ENCODE measurements at regions not wholly inside any gene's neighbourhood (a gene's known extent, or its start where the extent isn't known, plus 50 kb on each side); places are given as distances from the start of the nearest gene placed in this dataset.
"Not testable (repeated sequence)": the region's sequence is repeated elsewhere in the genome, so short reads cannot be mapped to it uniquely, and the experiment has no call there.

GRCh38 chr13:103898481-103898880 lies 832.3 kb upstream of the SLC10A2 start:
- Mint-ChIP-seq H3K36me3 (ENCODE audit: insufficient read depth) (no peaks in the 10 kb centered on the region), H3K27ac (ENCODE audit: low read depth) (no peak overlapping the region), H3K4me1 (no peaks in the 10 kb centered on the region), H3K27me3 (no peaks in the 10 kb centered on the region), H3K4me3 (no peak overlapping the region), H3K9me3 (peaks cover 7% of the 10 kb centered on the region)
- DNase-seq (ENCODE audit: low spot score in 2 of 2) (no peak), ATAC-seq (replicated peaks; ENCODE audit: extremely low read depth, poor library complexity, severe bottlenecking) (no peak)

GRCh38 chr13:103895835-103896531 lies 829.8 kb upstream of the SLC10A2 start:
- no peaks in the 10 kb centered on the region for H3K4me1 Mint-ChIP-seq
- no peak for DNase-seq (ENCODE audit: low spot score in 2 of 2)
- H3K27me3 Mint-ChIP-seq: no peaks in the 10 kb centered on the region
- peaks cover 7% of the 10 kb centered on the region for H3K9me3 Mint-ChIP-seq
- no peak for ATAC-seq (replicated peaks; ENCODE audit: extremely low read depth, poor library complexity, severe bottlenecking)
- no peaks in the 10 kb centered on the region for H3K36me3 Mint-ChIP-seq (ENCODE audit: insufficient read depth)
- no peak overlapping the region for H3K27ac Mint-ChIP-seq (ENCODE audit: low read depth)
- no peak overlapping the region for H3K4me3 Mint-ChIP-seq

GRCh38 chr13:103894626-103895025 lies 828.4 kb upstream of the SLC10A2 start:
- no peak overlapping the region for H3K27ac Mint-ChIP-seq (ENCODE audit: low read depth)
- ATAC-seq (replicated peaks; ENCODE audit: extremely low read depth, poor library complexity, severe bottlenecking): no peak

GRCh38 chr13:103884101-103884723 lies 818.0 kb upstream of the SLC10A2 start:
- H3K27me3 Mint-ChIP-seq: no peaks in the 10 kb centered on the region
- H3K36me3 Mint-ChIP-seq (ENCODE audit: insufficient read depth): no peaks in the 10 kb centered on the region
- H3K4me1 Mint-ChIP-seq: no peaks in the 10 kb centered on the region
- peaks cover 19% of the 10 kb centered on the region for H3K9me3 Mint-ChIP-seq
- no peak overlapping the region for H3K27ac Mint-ChIP-seq (ENCODE audit: low read depth)
- DNase-seq (ENCODE audit: low spot score in 2 of 2): no peak
- no peak overlapping the region for H3K4me3 Mint-ChIP-seq
- no peak for ATAC-seq (replicated peaks; ENCODE audit: extremely low read depth, poor library complexity, severe bottlenecking)

More at GRCh38 chr13:103894626-103895025, 828.4 kb upstream of the SLC10A2 start:
- H3K4me1 Mint-ChIP-seq: no peaks in the 10 kb centered on the region
- no peaks in the 10 kb centered on the region for H3K27me3 Mint-ChIP-seq
- no peak overlapping the region for H3K4me3 Mint-ChIP-seq
- H3K9me3 Mint-ChIP-seq: no peaks in the 10 kb centered on the region
- no peak for DNase-seq (ENCODE audit: low spot score in 2 of 2)
- H3K36me3 Mint-ChIP-seq (ENCODE audit: insufficient read depth): no peaks in the 10 kb centered on the region

- ATAC-seq (replicated peaks; ENCODE audit: extremely low read depth, poor library complexity, severe bottlenecking) (no peak), DNase-seq (ENCODE audit: low spot score in 2 of 2) (no peak)
- Mint-ChIP-seq H3K4me1 (no peaks in the 10 kb centered on the region), H3K4me3 (no peak overlapping the region), H3K27me3 (no peaks in the 10 kb centered on the region), H3K36me3 (ENCODE audit: insufficient read depth) (no peaks in the 10 kb centered on the region), H3K27ac (ENCODE audit: low read depth) (no peak overlapping the region), H3K9me3 (peaks cover 21% of the 10 kb centered on the region)
These were observed 817.5 kb upstream of the SLC10A2 start for GRCh38 chr13:103883698-103884097.

GRCh38 chr13:103883164-103883563 lies 816.9 kb upstream of the SLC10A2 start:
- Mint-ChIP-seq H3K27me3 (no peaks in the 10 kb centered on the region), H3K4me3 (no peak overlapping the region), H3K9me3 (peaks cover 21% of the 10 kb centered on the region), H3K27ac (ENCODE audit: low read depth) (no peak overlapping the region), H3K4me1 (no peaks in the 10 kb centered on the region), H3K36me3 (ENCODE audit: insufficient read depth) (no peaks in the 10 kb centered on the region)
- no peak for ATAC-seq (replicated peaks; ENCODE audit: extremely low read depth, poor library complexity, severe bottlenecking)
- DNase-seq (ENCODE audit: low spot score in 2 of 2): no peak

- ATAC-seq (replicated peaks; ENCODE audit: extremely low read depth, poor library complexity, severe bottlenecking); H3K9me3 Mint-ChIP-seq; H3K36me3 Mint-ChIP-seq (ENCODE audit: insufficient read depth); H3K4me1 Mint-ChIP-seq; H3K4me3 Mint-ChIP-seq; H3K27me3 Mint-ChIP-seq; DNase-seq (ENCODE audit: low spot score in 2 of 2); H3K27ac Mint-ChIP-seq (ENCODE audit: low read depth): not testable (repeated sequence)
These were observed 813.9 kb upstream of the SLC10A2 start for GRCh38 chr13:103880146-103880545.

GRCh38 chr13:103878891-103879605 lies 812.8 kb upstream of the SLC10A2 start:
- no peaks in the 10 kb centered on the region for H3K4me1 Mint-ChIP-seq
- ATAC-seq (replicated peaks; ENCODE audit: extremely low read depth, poor library complexity, severe bottlenecking): no peak

GRCh38 chr13:103876571-103876970 lies 810.4 kb upstream of the SLC10A2 start:
- H3K27ac Mint-ChIP-seq (ENCODE audit: low read depth): no peak overlapping the region
- no peaks in the 10 kb centered on the region for H3K36me3 Mint-ChIP-seq (ENCODE audit: insufficient read depth)
- no peak overlapping the region for H3K4me3 Mint-ChIP-seq
- H3K4me1 Mint-ChIP-seq: no peaks in the 10 kb centered on the region
- peaks cover 19% of the 10 kb centered on the region for H3K9me3 Mint-ChIP-seq
- ATAC-seq (replicated peaks; ENCODE audit: extremely low read depth, poor library complexity, severe bottlenecking) (no peak), DNase-seq (ENCODE audit: low spot score in 2 of 2) (no peak)
- no peaks in the 10 kb centered on the region for H3K27me3 Mint-ChIP-seq

More at GRCh38 chr13:103878891-103879605, 812.8 kb upstream of the SLC10A2 start:
- peaks cover 11% of the 10 kb centered on the region for H3K9me3 Mint-ChIP-seq
- no peak overlapping the region for H3K27ac Mint-ChIP-seq (ENCODE audit: low read depth)
- H3K36me3 Mint-ChIP-seq (ENCODE audit: insufficient read depth): no peaks in the 10 kb centered on the region
- DNase-seq (ENCODE audit: low spot score in 2 of 2): no peak
- no peaks in the 10 kb centered on the region for H3K27me3 Mint-ChIP-seq
- no peak overlapping the region for H3K4me3 Mint-ChIP-seq

- no peaks in the 10 kb centered on the region for H3K27me3 Mint-ChIP-seq
- DNase-seq (ENCODE audit: low spot score in 2 of 2) (no peak), ATAC-seq (replicated peaks; ENCODE audit: extremely low read depth, poor library complexity, severe bottlenecking) (no peak)
- H3K27ac Mint-ChIP-seq (ENCODE audit: low read depth): no peak overlapping the region
- H3K4me1 Mint-ChIP-seq: no peaks in the 10 kb centered on the region
- H3K4me3 Mint-ChIP-seq: no peak overlapping the region
- H3K36me3 Mint-ChIP-seq (ENCODE audit: insufficient read depth): no peaks in the 10 kb centered on the region
- H3K9me3 Mint-ChIP-seq: peaks cover 13% of the 10 kb centered on the region
These were observed 807.5 kb upstream of the SLC10A2 start for GRCh38 chr13:103873725-103874124.

- H3K27me3 Mint-ChIP-seq: no peaks in the 10 kb centered on the region
- no peaks in the 10 kb centered on the region for H3K36me3 Mint-ChIP-seq (ENCODE audit: insufficient read depth)
- H3K4me1 Mint-ChIP-seq: no peaks in the 10 kb centered on the region
- DNase-seq (ENCODE audit: low spot score in 2 of 2): no peak
- peaks cover 13% of the 10 kb centered on the region for H3K9me3 Mint-ChIP-seq
- no peak for ATAC-seq (replicated peaks; ENCODE audit: extremely low read depth, poor library complexity, severe bottlenecking)
- no peak overlapping the region for H3K27ac Mint-ChIP-seq (ENCODE audit: low read depth)
- no peak overlapping the region for H3K4me3 Mint-ChIP-seq
These were observed 799.8 kb upstream of the SLC10A2 start for GRCh38 chr13:103866048-103866447.

- ATAC-seq (replicated peaks; ENCODE audit: extremely low read depth, poor library complexity, severe bottlenecking): no peak
- Mint-ChIP-seq H3K27ac (ENCODE audit: low read depth) (no peak overlapping the region), H3K9me3 (peaks cover 10% of the 10 kb centered on the region), H3K4me1 (no peaks in the 10 kb centered on the region), H3K4me3 (no peak overlapping the region), H3K27me3 (no peaks in the 10 kb centered on the region), H3K36me3 (ENCODE audit: insufficient read depth) (no peaks in the 10 kb centered on the region)
- no peak for DNase-seq (ENCODE audit: low spot score in 2 of 2)
These were observed 796.3 kb upstream of the SLC10A2 start for GRCh38 chr13:103862525-103862924.

GRCh38 chr13:103859952-103860351 lies 793.7 kb upstream of the SLC10A2 start:
- Mint-ChIP-seq H3K4me1 (no peaks in the 10 kb centered on the region), H3K36me3 (ENCODE audit: insufficient read depth) (no peaks in the 10 kb centered on the region), H3K4me3 (no peak overlapping the region), H3K27me3 (no peaks in the 10 kb centered on the region), H3K27ac (ENCODE audit: low read depth) (no peak overlapping the region), H3K9me3 (peaks cover 17% of the 10 kb centered on the region)
- ATAC-seq (replicated peaks; ENCODE audit: extremely low read depth, poor library complexity, severe bottlenecking) (no peak), DNase-seq (ENCODE audit: low spot score in 2 of 2) (no peak)

Data from central memory CD8-positive, alpha-beta T cell (primary cell).